HEK293T (cell line): ENCODE measurements at regions not wholly inside any gene's neighbourhood (a gene's known extent, or its start where the extent isn't known, plus 50 kb on each side); places are given as distances from the start of the nearest gene placed in this dataset.

ENCODE experiments used
- CTCF ChIA-PET: fragments of 350-600 bp; formaldehyde crosslinking; extraction: SDS; loops from one replicate; lab custom pipeline; 2021; ENCODE audit warnings: antibody characterized with exemption, inconsistent platforms; lab: Yijun Ruan, JAX
- POLR2A ChIA-PET: fragments of 350-600 bp; formaldehyde crosslinking; extraction: SDS; loops from one replicate; lab custom pipeline; 2020; ENCODE audit warnings: antibody characterized with exemption, inconsistent platforms; lab: Yijun Ruan, JAX
- DNase-seq: peaks from one replicate; pipeline ENCODE4 v3.0.0; 2012; ENCODE audit warnings: mixed read lengths; ENCODE audit errors: extremely low spot score
- ARNT ChIP-seq: fragments of 450-650 bp; IDR thresholded peaks from 2 replicates; pipeline ENCODE4 v1.6.1; 2017; ENCODE audit warnings: mild to moderate bottlenecking
- BHLHE40 ChIP-seq: fragments of 450-650 bp; IDR thresholded peaks from 2 replicates; pipeline ENCODE4 v1.6.1; 2016; ENCODE audit warnings: mild to moderate bottlenecking, moderate library complexity, borderline replicate concordance
- CTBP1 ChIP-seq: fragments of 450-650 bp; IDR thresholded peaks from 2 replicates; pipeline ENCODE4 v1.6.1; 2016; ENCODE audit warnings: borderline replicate concordance
- ELF4 ChIP-seq: fragments of 450-650 bp; IDR thresholded peaks from 2 replicates; pipeline ENCODE4 v1.6.1; 2017; ENCODE audit warnings: antibody characterized with exemption
- FOXA1 ChIP-seq: fragments of 450-650 bp; IDR thresholded peaks from 2 replicates; pipeline ENCODE4 v1.6.1; 2016; ENCODE audit warnings: mild to moderate bottlenecking
- FOXK2 ChIP-seq: fragments of 450-650 bp; IDR thresholded peaks from 2 replicates; pipeline ENCODE4 v1.6.1; 2016; ENCODE audit warnings: mild to moderate bottlenecking
- FOXM1 ChIP-seq: fragments of 450-650 bp; IDR thresholded peaks from 2 replicates; pipeline ENCODE4 v1.6.1; 2017; ENCODE audit warnings: mild to moderate bottlenecking, borderline replicate concordance
- HDGF ChIP-seq: fragments of 450-650 bp; IDR thresholded peaks from 2 replicates; pipeline ENCODE4 v1.6.1; 2017; ENCODE audit warnings: antibody characterized with exemption, borderline replicate concordance
- L3MBTL2 ChIP-seq: fragments of 450-650 bp; conservative IDR thresholded peaks from 2 replicates; pipeline ENCODE4 v1.6.1; 2016; ENCODE audit warnings: mild to moderate bottlenecking
- LEF1 ChIP-seq: fragments of 450-650 bp; IDR thresholded peaks from 2 replicates; pipeline ENCODE4 v1.6.1; 2017; ENCODE audit warnings: mild to moderate bottlenecking, borderline replicate concordance
- NFRKB ChIP-seq: fragments of 450-650 bp; IDR thresholded peaks from 2 replicates; pipeline ENCODE4 v1.6.1; 2016; ENCODE audit warnings: mild to moderate bottlenecking, moderate library complexity
- SP1 ChIP-seq: fragments of 450-650 bp; IDR thresholded peaks from 2 replicates; pipeline ENCODE4 v1.6.1; 2017
- SUZ12 ChIP-seq: fragments of 450-650 bp; IDR thresholded peaks from 2 replicates; pipeline ENCODE4 v1.6.1; 2016; ENCODE audit warnings: mild to moderate bottlenecking
- TARDBP ChIP-seq: fragments of 450-650 bp; IDR thresholded peaks from 2 replicates; pipeline ENCODE4 v1.6.1; 2016
- ZNF384 ChIP-seq: fragments of 450-650 bp; IDR thresholded peaks from 2 replicates; pipeline ENCODE4 v1.6.1; 2016
- TF ChIP-seq, protein P1 (sequence below): fragments of 450-650 bp; IDR thresholded peaks from 2 replicates; pipeline ENCODE4 v1.6.1; 2016

DNA sequence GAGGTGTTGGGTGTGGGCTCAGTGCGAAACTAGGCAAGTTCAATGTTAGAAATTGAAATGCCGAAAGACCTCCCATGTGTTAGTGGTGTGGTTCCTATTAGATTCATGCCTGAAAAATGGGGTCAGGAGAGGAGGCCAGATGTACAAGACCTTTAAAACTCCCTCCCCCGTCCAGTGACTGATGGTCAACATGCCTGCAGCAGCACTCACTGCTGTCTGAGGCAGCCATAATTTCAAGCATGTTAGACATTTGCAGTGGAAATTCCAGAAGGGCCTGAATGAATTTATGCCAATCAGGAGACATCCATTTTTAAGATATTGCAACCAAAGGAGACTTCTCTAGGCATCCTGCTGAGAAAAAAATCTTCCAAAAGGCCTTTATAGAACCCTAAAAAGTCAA, 426.9 kb upstream of the NBEA start:
- POLR2A ChIA-PET = no interaction called here
- TF ChIP-seq LEF1 = no peak
- no peak for TF ChIP-seq ELF4
- TF ChIP-seq ZNF384 = no peak
- TF ChIP-seq HDGF = no peak
- TF ChIP-seq ARNT = no peak
- TF ChIP-seq, protein P1, sequence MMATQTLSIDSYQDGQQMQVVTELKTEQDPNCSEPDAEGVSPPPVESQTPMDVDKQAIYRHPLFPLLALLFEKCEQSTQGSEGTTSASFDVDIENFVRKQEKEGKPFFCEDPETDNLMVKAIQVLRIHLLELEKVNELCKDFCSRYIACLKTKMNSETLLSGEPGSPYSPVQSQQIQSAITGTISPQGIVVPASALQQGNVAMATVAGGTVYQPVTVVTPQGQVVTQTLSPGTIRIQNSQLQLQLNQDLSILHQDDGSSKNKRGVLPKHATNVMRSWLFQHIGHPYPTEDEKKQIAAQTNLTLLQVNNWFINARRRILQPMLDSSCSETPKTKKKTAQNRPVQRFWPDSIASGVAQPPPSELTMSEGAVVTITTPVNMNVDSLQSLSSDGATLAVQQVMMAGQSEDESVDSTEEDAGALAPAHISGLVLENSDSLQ = no peak
- no peak for TF ChIP-seq TARDBP
- TF ChIP-seq BHLHE40 = no peak
- no peak for TF ChIP-seq L3MBTL2
- TF ChIP-seq FOXM1 = no peak
- TF ChIP-seq SP1 = no peak
- no peak for TF ChIP-seq SUZ12
- TF ChIP-seq FOXK2 = no peak
- TF ChIP-seq CTBP1 = no peak
- TF ChIP-seq NFRKB = no peak
- TF ChIP-seq FOXA1 = no peak
- CTCF ChIA-PET = no interaction called here

DNA sequence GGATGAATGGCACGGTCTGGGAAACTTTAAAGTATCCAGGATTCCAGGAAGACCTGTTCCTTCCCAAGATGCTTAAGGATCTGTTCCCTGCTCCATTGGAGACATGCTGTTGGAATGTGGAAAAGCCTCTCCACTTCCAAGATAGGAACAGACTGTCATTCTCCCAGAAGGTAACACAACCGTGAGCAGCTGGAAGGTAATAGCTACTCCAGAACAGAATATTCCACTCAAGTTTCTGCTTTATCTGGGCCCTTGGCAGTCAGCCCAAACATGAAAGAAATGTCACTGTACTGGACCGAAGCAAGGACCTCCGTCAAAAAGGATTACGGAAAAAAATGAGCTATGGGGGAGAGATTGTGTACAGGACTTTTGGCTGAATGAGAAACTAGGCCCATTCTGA, 420.9 kb upstream of the NBEA start:
- no peak for DNase-seq
- ChIA-PET POLR2A (no interaction called here), CTCF (no interaction called here)
- no peak for TF ChIP-seq SP1
- no peak for TF ChIP-seq TARDBP
- TF ChIP-seq BHLHE40 = no peak
- TF ChIP-seq SUZ12 = no peak
- TF ChIP-seq ZNF384 = no peak
- TF ChIP-seq HDGF = no peak
- TF ChIP-seq L3MBTL2 = no peak
- TF ChIP-seq LEF1 = no peak

More for the DNA sequence above, 426.9 kb upstream of the NBEA start:
- no peak for DNase-seq

DNA sequence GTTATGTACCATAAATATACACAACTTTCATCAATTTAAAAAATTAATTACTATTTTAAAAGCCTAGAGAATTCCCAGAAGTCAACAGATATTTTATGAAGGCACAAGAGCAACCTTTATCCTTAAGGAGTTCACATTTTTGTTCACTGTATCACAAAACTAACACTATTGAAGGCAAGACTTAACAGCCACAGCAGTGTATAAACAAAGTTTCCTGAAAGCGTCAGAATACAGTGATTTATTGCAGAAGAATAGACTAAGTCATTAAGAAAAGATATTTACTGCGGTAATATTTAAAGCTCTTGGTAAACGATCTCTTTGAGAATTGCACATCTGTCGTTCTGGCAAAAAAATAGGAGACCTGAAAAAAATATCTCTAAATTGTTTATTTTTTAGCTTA, 419.3 kb upstream of the NBEA start:
- ChIA-PET CTCF (no interaction called here), POLR2A (no interaction called here)
- TF ChIP-seq, protein P1 = peak; percentile 59
- TF ChIP-seq BHLHE40 = no peak
- no peak for DNase-seq

DNA sequence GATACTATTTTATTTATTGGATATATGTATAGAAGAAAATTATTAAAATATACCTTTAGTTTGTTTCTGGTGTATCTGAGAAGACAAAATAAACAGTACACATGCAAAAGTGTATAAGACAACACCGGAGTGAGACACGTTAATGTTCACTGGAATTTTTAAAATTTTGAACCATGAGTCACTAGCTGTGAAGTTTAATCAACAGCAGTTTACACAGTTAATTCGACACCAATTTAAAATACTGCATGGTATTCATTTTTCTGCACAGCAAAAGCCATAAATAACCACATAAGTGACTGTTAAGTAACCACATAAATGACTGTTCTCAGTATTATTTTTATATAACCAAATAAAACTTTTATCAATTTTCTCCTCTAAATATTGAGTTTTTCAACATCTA, 418.7 kb upstream of the NBEA start:
- no peak for DNase-seq
- ChIA-PET POLR2A (no interaction called here), CTCF (no interaction called here)
- TF ChIP-seq SP1 (no peak), ZNF384 (no peak), HDGF (no peak)

DNA sequence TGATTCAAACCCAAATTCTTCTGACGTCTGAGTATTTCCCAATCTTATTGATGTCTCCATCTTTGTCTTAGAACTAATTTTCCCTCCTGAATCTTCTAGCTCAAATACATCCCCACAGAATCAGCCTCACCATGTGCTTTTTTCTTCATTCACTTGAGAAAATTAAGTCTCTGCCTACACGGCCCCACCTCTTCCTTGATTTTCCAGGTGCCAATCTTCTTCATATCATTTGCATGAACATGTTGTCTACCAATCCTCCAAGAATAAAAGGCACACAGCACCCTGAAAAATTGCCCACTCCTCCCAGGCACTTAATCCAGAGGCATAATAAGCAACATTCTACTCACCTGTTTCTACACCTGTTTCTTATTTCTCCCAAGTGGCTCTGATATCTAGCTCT, 408.1 kb upstream of the NBEA start:
- ChIA-PET CTCF (interaction anchor here (0.6 kb wide), 1 partner anchor 21 kb away, joined by 3 read pairs; no protein-coding TSS in a partner anchor), POLR2A (no interaction called here)
- DNase-seq = no peak
- TF ChIP-seq L3MBTL2 = no peak
- no peak for TF ChIP-seq CTBP1
- TF ChIP-seq, protein P1 = no peak
- TF ChIP-seq SUZ12 = no peak
- TF ChIP-seq NFRKB = no peak

DNA sequence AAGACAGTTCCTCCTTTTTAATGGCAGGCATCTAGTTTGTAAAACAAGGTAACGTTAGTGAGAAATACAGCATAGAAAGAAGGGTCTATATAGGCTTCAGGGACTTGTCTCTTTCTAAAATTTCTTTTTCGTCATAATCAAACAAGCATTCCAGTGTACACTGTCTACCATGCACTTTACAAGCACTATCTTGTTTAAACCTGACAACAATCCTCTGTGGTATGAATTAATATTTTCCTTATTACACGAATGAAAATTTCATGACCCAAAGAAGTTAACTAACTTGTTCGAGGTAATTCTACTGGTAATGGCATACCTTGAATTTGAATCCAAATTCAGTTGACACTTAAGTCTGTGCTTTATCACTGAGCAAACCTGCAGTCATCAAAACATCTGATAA, 399.7 kb upstream of the NBEA start:
- POLR2A ChIA-PET = no interaction called here
- TF ChIP-seq BHLHE40 (no peak), SP1 (no peak), TARDBP (no peak), ARNT (no peak), ELF4 (no peak), ZNF384 (no peak), HDGF (no peak), FOXM1 (no peak)
- CTCF ChIA-PET = interaction anchor here (0.6 kb wide), 1 partner anchor 140 kb away, joined by 7 read pairs; no protein-coding TSS in a partner anchor

DNA sequence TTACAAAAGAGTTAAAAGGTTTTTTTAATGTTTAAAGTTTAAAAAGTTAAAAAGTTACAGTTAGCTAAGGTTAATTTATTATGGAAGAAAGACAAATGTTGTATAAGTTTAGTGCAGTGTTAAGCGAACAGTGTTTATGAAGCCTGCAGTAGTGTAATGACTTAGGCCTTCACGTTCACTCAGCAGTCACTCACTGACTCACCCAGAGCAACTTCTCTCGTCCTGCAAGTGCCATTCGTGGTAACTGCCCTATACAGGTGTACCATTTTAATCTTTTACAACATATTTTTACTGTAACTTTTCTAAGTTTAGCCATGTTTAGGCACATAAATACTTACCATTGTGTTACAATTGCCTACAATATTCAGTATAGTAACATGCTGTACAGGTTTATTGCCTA, 398.2 kb upstream of the NBEA start:
- POLR2A ChIA-PET = no interaction called here

More for the DNA sequence above, 399.7 kb upstream of the NBEA start:
- DNase-seq = no peak

More for the DNA sequence above, 398.2 kb upstream of the NBEA start:
- no peak for DNase-seq
- CTCF ChIA-PET = no interaction called here
- TF ChIP-seq TARDBP (no peak), ZNF384 (no peak), NFRKB (no peak), FOXM1 (no peak), FOXK2 (no peak), SP1 (no peak)
- TF ChIP-seq, protein P1 = no peak
